ENCODE measurements at regions not wholly inside any gene's neighbourhood (a gene's known extent, or its start where the extent isn't known, plus 50 kb on each side); places are given as distances from the start of the nearest gene placed in this dataset.
A peak's percentile ranks its signal among the peaks of the same experiment; 100 is the strongest.

DNA sequence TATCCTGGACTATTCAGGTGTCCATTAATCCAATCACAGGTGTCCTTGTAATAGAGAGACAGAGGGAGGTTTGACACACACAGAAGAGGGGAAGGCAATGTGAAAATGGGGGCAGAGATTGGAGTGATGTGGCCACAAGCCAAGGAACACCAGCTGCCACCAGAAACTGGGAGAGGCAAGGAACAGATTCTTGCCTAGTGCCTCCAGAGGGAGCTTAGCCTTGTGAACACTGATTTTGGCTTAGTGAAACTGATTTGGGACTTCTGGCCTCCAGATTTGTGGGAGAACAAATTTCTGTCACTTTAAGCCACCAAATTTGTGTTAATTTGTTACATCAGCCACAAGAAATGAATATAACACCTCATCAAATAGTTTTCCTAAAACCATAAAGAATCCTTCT, 416.2 kb downstream of the ENC1 start:
- H3K56ac ChIP-seq (replicated peaks; ENCODE audit: insufficient read length, low read depth, low read length), result no peak overlapping the region
- H2AFZ ChIP-seq (ENCODE audit: low read length), result no peak overlapping the region
- DNase-seq (ENCODE audit: low read depth in 1 of 2, low spot score in 2 of 2), result no peak
- no peaks in the 10 kb centered on the region for H4K20me1 ChIP-seq (replicated peaks in 1 of 2; ENCODE audit: control insufficient read depth in 1 of 2, insufficient read depth in 2 of 2, low read length in 2 of 2)
- H4K8ac ChIP-seq (ENCODE audit: extremely low read depth, insufficient read depth, low read length), result no peak overlapping the region
- H3K9me3 ChIP-seq (ENCODE audit: insufficient read depth in 2 of 2, low read depth in 1 of 2, low read length in 1 of 2), result peaks cover 16 to 18% of the 10 kb centered on the region in 2 experiments; a peak in 3 of 4 replicates
- H3K79me1 ChIP-seq (ENCODE audit: low read depth, low read length), result no peaks in the 10 kb centered on the region
- ChIA-PET POLR2A (ENCODE audit: partially characterized antibody) (no interaction called here), CTCF (ENCODE audit: partially characterized antibody) (interaction anchor here (1.2 to 2.9 kb wide), 3 partner anchors 12 to 425 kb away, joined by 4 to 20 read pairs (median 4); no protein-coding TSS in a partner anchor)
- H3K36me3 ChIP-seq (ENCODE audit: control insufficient read depth in 2 of 4, insufficient read depth in 4 of 4, low read length in 3 of 4), result no peaks in the 10 kb centered on the region
- H2BK15ac ChIP-seq (ENCODE audit: low read length), result no peak overlapping the region
- no peaks in the 10 kb centered on the region for H3K27me3 ChIP-seq (replicated peaks in 1 of 4; ENCODE audit: control insufficient read depth in 3 of 4, extremely low read depth in 1 of 4, insufficient read depth in 3 of 4, low read length in 3 of 4)
- H2AK5ac ChIP-seq (ENCODE audit: low read depth, low read length), result no peak overlapping the region
- no peak overlapping the region for H3K23ac ChIP-seq (ENCODE audit: insufficient read length)
- no peaks in the 10 kb centered on the region for H3K4me1 ChIP-seq (replicated peaks in 1 of 4; ENCODE audit: control insufficient read depth in 3 of 4, insufficient read depth in 4 of 4, low read length in 3 of 4)
- peak in 1 of 3 experiments; percentile 8; a peak in 1 of 4 replicates for TF ChIP-seq CTCF (IDR thresholded peaks at IDR 0.05; ENCODE audit: control extremely low read depth in 1 of 3, insufficient read depth in 1 of 3, low read depth in 1 of 3, low read length in 3 of 3)
- TF ChIP-seq CHD2 (IDR thresholded peaks at IDR 0.05; ENCODE audit: low read length), result no peak
- H4K91ac ChIP-seq (replicated peaks; ENCODE audit: insufficient read length, low read length), result no peak overlapping the region
- H3K27ac ChIP-seq (ENCODE audit: low read depth, low read length), result no peak overlapping the region
- FAIRE-seq, result no peak
- H2BK120ac ChIP-seq (replicated peaks; ENCODE audit: low read depth, low read length), result no peak overlapping the region
- no peaks in the 10 kb centered on the region for H3K79me2 ChIP-seq (ENCODE audit: control insufficient read depth in 1 of 2, insufficient read depth in 2 of 2, low read length in 2 of 2)
- no peak overlapping the region for H3K9ac ChIP-seq (replicated peaks in 1 of 4; ENCODE audit: extremely low read depth in 1 of 4, low read depth in 3 of 4, low read length in 3 of 4)
- H2BK20ac ChIP-seq (ENCODE audit: low read length), result no peak overlapping the region
- no peak overlapping the region for H3K4me2 ChIP-seq (ENCODE audit: insufficient read depth in 1 of 2, low read depth in 2 of 2, low read length in 2 of 2)
- H4K5ac ChIP-seq (ENCODE audit: insufficient read length, low read depth, low read length), result no peak overlapping the region
- H3K4ac ChIP-seq (replicated peaks; ENCODE audit: insufficient read length, low read depth, low read length), result no peak overlapping the region
- H2BK12ac ChIP-seq (ENCODE audit: low read depth, low read length), result no peak overlapping the region
- H3K4me3 ChIP-seq (ENCODE audit: extremely low read depth in 1 of 4, insufficient read depth in 2 of 4, low read depth in 3 of 4, low read length in 4 of 4), result no peak overlapping the region
- no peak overlapping the region for H3K14ac ChIP-seq (ENCODE audit: insufficient read length)
- H3K18ac ChIP-seq (ENCODE audit: extremely low read depth, low read length), result no peak overlapping the region
- H2BK5ac ChIP-seq (ENCODE audit: low read depth, low read length), result no peak overlapping the region
- peaks cover 4% of the 10 kb centered on the region; the same call in 1 of the 2 replicates for H3K23me2 ChIP-seq (ENCODE audit: low read depth, low read length)
